Activated naive CD8-positive, alpha-beta T cell treated with anti-CD3 and anti-CD28 coated beads, Interleukin-2, amount 50 U/mL, for 24 hours (primary cell): ENCODE measurements at regions not wholly inside any gene's neighbourhood (a gene's known extent, or its start where the extent isn't known, plus 50 kb on each side); places are given as distances from the start of the nearest gene placed in this dataset.

Experiments
- ATAC-seq: fragments of 150-1000 bp; cut with Tn5 transposase; one replicate; pipeline ENCODE4 v1.10.0; 2021
- DNase-seq: peaks from one replicate; pipeline ENCODE4 v3.0.0; 2021
- H3K27ac Mint-ChIP-seq: one replicate; pipeline ENCODE4 v1.8.0; 2021; ENCODE audit warnings: mild to moderate bottlenecking, mixed read lengths
- H3K27me3 Mint-ChIP-seq: one replicate; pipeline ENCODE4 v1.8.0; 2021; ENCODE audit warnings: mixed read lengths
- H3K36me3 Mint-ChIP-seq: one replicate; pipeline ENCODE4 v1.8.0; 2021; ENCODE audit warnings: low read depth, mixed read lengths
- H3K4me1 Mint-ChIP-seq: one replicate; pipeline ENCODE4 v1.8.0; 2021; ENCODE audit warnings: mixed read lengths
- H3K4me3 Mint-ChIP-seq: one replicate; pipeline ENCODE4 v1.8.0; 2021; ENCODE audit warnings: mild to moderate bottlenecking, moderate library complexity, mixed read lengths
- H3K9me3 Mint-ChIP-seq: one replicate; pipeline ENCODE4 v1.8.0; 2021; ENCODE audit warnings: mixed read lengths

GRCh38 chr7:22962775-22963350 lies 51.1 kb downstream of the HYCC1 start:
- no peaks in the 10 kb centered on the region for H3K27me3 Mint-ChIP-seq
- ATAC-seq (no peak), DNase-seq (no peak)
- H3K36me3 Mint-ChIP-seq, result peaks cover 10% of the 10 kb centered on the region
- H3K4me3 Mint-ChIP-seq, result no peak overlapping the region
- no peaks in the 10 kb centered on the region for H3K4me1 Mint-ChIP-seq
- no peak overlapping the region for H3K27ac Mint-ChIP-seq
- H3K9me3 Mint-ChIP-seq, result no peaks in the 10 kb centered on the region

GRCh38 chr7:22958742-22959141 lies 55.2 kb downstream of the HYCC1 start:
- H3K36me3 Mint-ChIP-seq, result peaks cover 14% of the 10 kb centered on the region

GRCh38 chr7:22954251-22954650 lies 59.7 kb downstream of the HYCC1 start:
- no peak overlapping the region for H3K27ac Mint-ChIP-seq
- no peaks in the 10 kb centered on the region for H3K9me3 Mint-ChIP-seq
- ATAC-seq (no peak), DNase-seq (no peak)
- peaks cover 9% of the 10 kb centered on the region for H3K36me3 Mint-ChIP-seq
- no peaks in the 10 kb centered on the region for H3K27me3 Mint-ChIP-seq
- no peak overlapping the region for H3K4me3 Mint-ChIP-seq
- no peaks in the 10 kb centered on the region for H3K4me1 Mint-ChIP-seq

More at GRCh38 chr7:22958742-22959141, 55.2 kb downstream of the HYCC1 start:
- Mint-ChIP-seq H3K4me3 (no peak overlapping the region), H3K4me1 (no peaks in the 10 kb centered on the region), H3K9me3 (no peaks in the 10 kb centered on the region), H3K27ac (no peak overlapping the region), H3K27me3 (no peaks in the 10 kb centered on the region)
- no peak for DNase-seq
- no peak for ATAC-seq

GRCh38 chr7:22952306-22953015 lies 61.5 kb downstream of the HYCC1 start:
- peaks cover 4% of the 10 kb centered on the region for H3K36me3 Mint-ChIP-seq
- H3K9me3 Mint-ChIP-seq, result no peaks in the 10 kb centered on the region
- H3K4me3 Mint-ChIP-seq, result no peak overlapping the region
- DNase-seq, result no peak
- H3K4me1 Mint-ChIP-seq, result no peaks in the 10 kb centered on the region
- H3K27ac Mint-ChIP-seq, result no peak overlapping the region
- no peak for ATAC-seq
- no peaks in the 10 kb centered on the region for H3K27me3 Mint-ChIP-seq

GRCh38 chr7:22949944-22950343 lies 64.0 kb downstream of the HYCC1 start:
- no peaks in the 10 kb centered on the region for H3K27me3 Mint-ChIP-seq
- H3K27ac Mint-ChIP-seq, result no peak overlapping the region
- ATAC-seq (no peak), DNase-seq (no peak)
- no peaks in the 10 kb centered on the region for H3K4me1 Mint-ChIP-seq
- H3K9me3 Mint-ChIP-seq, result no peaks in the 10 kb centered on the region
- H3K4me3 Mint-ChIP-seq, result no peak overlapping the region
- peaks cover 4% of the 10 kb centered on the region for H3K36me3 Mint-ChIP-seq

GRCh38 chr7:22949221-22949620 lies 64.7 kb downstream of the HYCC1 start:
- ATAC-seq, result no peak
- H3K9me3 Mint-ChIP-seq, result no peaks in the 10 kb centered on the region
- no peaks in the 10 kb centered on the region for H3K27me3 Mint-ChIP-seq
- no peak overlapping the region for H3K4me3 Mint-ChIP-seq
- DNase-seq, result no peak
- H3K4me1 Mint-ChIP-seq, result no peaks in the 10 kb centered on the region
- H3K27ac Mint-ChIP-seq, result no peak overlapping the region
- peaks cover 4% of the 10 kb centered on the region for H3K36me3 Mint-ChIP-seq

GRCh38 chr7:22948770-22949169 lies 65.2 kb downstream of the HYCC1 start:
- H3K27ac Mint-ChIP-seq, result no peak overlapping the region
- no peak overlapping the region for H3K4me3 Mint-ChIP-seq
- no peak for ATAC-seq
- DNase-seq, result no peak
- H3K4me1 Mint-ChIP-seq, result no peaks in the 10 kb centered on the region
- no peaks in the 10 kb centered on the region for H3K27me3 Mint-ChIP-seq
- peaks cover 6% of the 10 kb centered on the region for H3K36me3 Mint-ChIP-seq
- no peaks in the 10 kb centered on the region for H3K9me3 Mint-ChIP-seq

GRCh38 chr7:22945584-22945983 lies 68.3 kb downstream of the HYCC1 start:
- Mint-ChIP-seq H3K4me3 (no peak overlapping the region), H3K36me3 (peaks cover 6% of the 10 kb centered on the region), H3K27me3 (no peaks in the 10 kb centered on the region), H3K4me1 (no peaks in the 10 kb centered on the region), H3K9me3 (no peaks in the 10 kb centered on the region), H3K27ac (no peak overlapping the region)
- DNase-seq (no peak), ATAC-seq (no peak)

- ATAC-seq (no peak), DNase-seq (no peak)
- no peak overlapping the region for H3K27ac Mint-ChIP-seq
- H3K4me1 Mint-ChIP-seq, result no peaks in the 10 kb centered on the region
- H3K36me3 Mint-ChIP-seq, result peaks cover 6% of the 10 kb centered on the region
- H3K4me3 Mint-ChIP-seq, result no peak overlapping the region
- H3K9me3 Mint-ChIP-seq, result no peaks in the 10 kb centered on the region
- H3K27me3 Mint-ChIP-seq, result no peaks in the 10 kb centered on the region
These were observed 69.4 kb downstream of the HYCC1 start for GRCh38 chr7:22944510-22944909.

- no peak for ATAC-seq
- no peak overlapping the region for H3K4me3 Mint-ChIP-seq
- no peak overlapping the region for H3K27ac Mint-ChIP-seq
These were observed 69.9 kb downstream of the HYCC1 start for GRCh38 chr7:22944022-22944421.

GRCh38 chr7:22942191-22942590 lies 71.7 kb downstream of the HYCC1 start:
- Mint-ChIP-seq H3K27me3 (no peaks in the 10 kb centered on the region), H3K36me3 (peaks cover 6% of the 10 kb centered on the region), H3K4me1 (no peaks in the 10 kb centered on the region), H3K9me3 (no peaks in the 10 kb centered on the region), H3K27ac (no peak overlapping the region), H3K4me3 (no peak overlapping the region)
- ATAC-seq, result no peak
- DNase-seq, result no peak

More at GRCh38 chr7:22944022-22944421, 69.9 kb downstream of the HYCC1 start:
- Mint-ChIP-seq H3K27me3 (no peaks in the 10 kb centered on the region), H3K36me3 (peaks cover 6% of the 10 kb centered on the region), H3K9me3 (no peaks in the 10 kb centered on the region), H3K4me1 (no peaks in the 10 kb centered on the region)
- no peak for DNase-seq

- no peak for ATAC-seq
- DNase-seq, result no peak
- Mint-ChIP-seq H3K9me3 (no peaks in the 10 kb centered on the region), H3K4me1 (no peaks in the 10 kb centered on the region), H3K27ac (no peak overlapping the region), H3K36me3 (peaks cover 3% of the 10 kb centered on the region), H3K4me3 (no peak overlapping the region), H3K27me3 (no peaks in the 10 kb centered on the region)
These were observed 74.1 kb downstream of the HYCC1 start for GRCh38 chr7:22939842-22940241.

- ATAC-seq (no peak), DNase-seq (no peak)
- H3K4me1 Mint-ChIP-seq, result no peaks in the 10 kb centered on the region
- peaks cover 4% of the 10 kb centered on the region for H3K27me3 Mint-ChIP-seq
- no peak overlapping the region for H3K4me3 Mint-ChIP-seq
- no peak overlapping the region for H3K27ac Mint-ChIP-seq
- no peaks in the 10 kb centered on the region for H3K9me3 Mint-ChIP-seq
- no peaks in the 10 kb centered on the region for H3K36me3 Mint-ChIP-seq
These were observed 76.0 kb downstream of the HYCC1 start for GRCh38 chr7:22937946-22938345.

- no peak overlapping the region for H3K27ac Mint-ChIP-seq
- ATAC-seq (no peak), DNase-seq (no peak)
- H3K4me1 Mint-ChIP-seq, result no peaks in the 10 kb centered on the region
- H3K9me3 Mint-ChIP-seq, result no peaks in the 10 kb centered on the region
- no peak overlapping the region for H3K4me3 Mint-ChIP-seq
- H3K27me3 Mint-ChIP-seq, result peaks cover 9% of the 10 kb centered on the region
- no peaks in the 10 kb centered on the region for H3K36me3 Mint-ChIP-seq
These were observed 77.7 kb downstream of the HYCC1 start for GRCh38 chr7:22936246-22936645.

- Mint-ChIP-seq H3K27me3 (peaks cover 9% of the 10 kb centered on the region), H3K27ac (no peak overlapping the region), H3K9me3 (no peaks in the 10 kb centered on the region), H3K36me3 (no peaks in the 10 kb centered on the region), H3K4me1 (no peaks in the 10 kb centered on the region), H3K4me3 (no peak overlapping the region)
- ATAC-seq (no peak), DNase-seq (no peak)
These were observed 78.7 kb downstream of the HYCC1 start for GRCh38 chr7:22935269-22935668.
